K562 (cell line): ENCODE measurements at regions not wholly inside any gene's neighbourhood (a gene's known extent, or its start where the extent isn't known, plus 50 kb on each side); places are given as distances from the start of the nearest gene placed in this dataset.

Experiments
- ATAC-seq: fragments of 200-7000 bp; cut with Tn5 transposase; 3 replicates; pipeline ENCODE4 v1.9.1; 2020; ENCODE audit warnings: moderate library complexity
- BruUV-seq: library from RNA; stranded (reverse); fragments of 400-500 nt; replicated peaks from 2 replicates; lab custom pipeline; 2021; lab: Mats Ljungman, UMichigan
- CTCF ChIA-PET: fragments of 300-600 bp; formaldehyde crosslinking; extraction: SDS; loops from one replicate; lab custom pipeline; 2021; ENCODE audit warnings: low intra/inter-chr PET ratio; lab: Yijun Ruan, JAX
- POLR2A ChIA-PET: fragments of 300-600, 350-650 bp; sonication (Branson Sonifier 250); formaldehyde crosslinking; extraction: SDS; loops from one replicate; lab custom pipeline; 2021; ENCODE audit warnings: antibody characterized with exemption, inconsistent platforms; lab: Yijun Ruan, JAX
- DNase-seq, 4 experiments: peaks; one replicate each; pipeline versions ENCODE4 v3.0.0 to v3.0.0-alpha.2; 2011 to 2018; ENCODE audit warnings: low spot score in 3 of 4, mixed read lengths in 3 of 4; ENCODE audit errors: extremely low read depth in 1 of 4
- FAIRE-seq: peaks from 2 replicates; lab custom pipeline; 2011; peaks lifted over from hg19 to GRCh38; lab: Jason Lieb, UNC
- H2AFZ ChIP-seq: 2 replicates; pipeline ENCODE4 v1.6.0; 2011; ENCODE audit warnings: low read depth, low read length, control low read depth, inconsistent platforms
- H3K27ac ChIP-seq: fragments of 200-600 bp; 3 replicates; pipeline ENCODE4 v1.8.0; 2011; ENCODE audit warnings: low read depth, mild to moderate bottlenecking, control low read depth, inconsistent platforms, low read length, moderate library complexity, mixed read lengths; ENCODE audit errors: extremely low read depth
- H3K27me3 ChIP-seq, 2 experiments: fragments of 300-600 bp in 1 of 2; 2 replicates in 1 of 2; 3 replicates in 1 of 2; pipeline versions ENCODE4 v1.6.0 to v1.8.0; 2011; ENCODE audit warnings: inconsistent platforms in 2 of 2, low read length in 2 of 2, mild to moderate bottlenecking in 1 of 2, mixed read lengths in 1 of 2, moderate library complexity in 1 of 2; ENCODE audit not compliant: control insufficient read depth in 2 of 2, insufficient read depth in 2 of 2
- H3K36me3 ChIP-seq: fragments of 300-600 bp; 3 replicates; pipeline ENCODE4 v1.8.0; 2011; ENCODE audit warnings: mild to moderate bottlenecking, low read length, inconsistent platforms; ENCODE audit not compliant: control insufficient read depth, insufficient read depth
- H3K4me1 ChIP-seq, 2 experiments: fragments of 200-600 bp in 1 of 2; replicated peaks in 1 of 2; 2 replicates in 1 of 2; 3 replicates in 1 of 2; pipeline versions ENCODE4 v1.5.1 to v1.8.0; 2011; ENCODE audit warnings: inconsistent platforms in 2 of 2, low read length in 2 of 2, mild to moderate bottlenecking in 1 of 2, mixed read lengths in 1 of 2, moderate library complexity in 1 of 2; ENCODE audit not compliant: control insufficient read depth in 2 of 2, insufficient read depth in 2 of 2
- H3K4me2 ChIP-seq: 2 replicates; pipeline ENCODE4 v1.6.1; 2011; ENCODE audit warnings: low read length, control low read depth, inconsistent platforms, mixed read lengths; ENCODE audit not compliant: insufficient read depth
- H3K4me3 ChIP-seq: fragments of 200-600 bp; sonication (generic), shearing (Covaris generic); 2 replicates; pipeline ENCODE4 v1.5.1; 2016; ENCODE audit warnings: control low read depth, inconsistent platforms
- H3K79me2 ChIP-seq: fragments of 200-600 bp; 3 replicates; pipeline ENCODE4 v1.8.0; 2011; ENCODE audit warnings: low read length, inconsistent platforms; ENCODE audit not compliant: control insufficient read depth, insufficient read depth
- H3K9ac ChIP-seq, 2 experiments: 2 replicates each; pipeline versions ENCODE4 v1.6.0 to v1.6.1; 2011; ENCODE audit warnings: low read depth in 2 of 2, low read length in 2 of 2, control low read depth in 1 of 2, inconsistent platforms in 1 of 2, mild to moderate bottlenecking in 1 of 2, mixed read lengths in 1 of 2; ENCODE audit not compliant: insufficient read depth in 1 of 2
- H3K9me1 ChIP-seq: one replicate; pipeline ENCODE4 v1.6.0; 2011; ENCODE audit warnings: inconsistent platforms, mild to moderate bottlenecking, low read length, moderate library complexity; ENCODE audit not compliant: control insufficient read depth, insufficient read depth
- H3K9me3 ChIP-seq: replicated peaks from 2 replicates; pipeline ENCODE4 v1.5.1; 2011; ENCODE audit warnings: low read depth, low read length, inconsistent platforms; ENCODE audit not compliant: control insufficient read depth, insufficient read depth
- H4K20me1 ChIP-seq: replicated peaks from 2 replicates; pipeline ENCODE4 v1.6.1; 2011; ENCODE audit warnings: low read length, inconsistent platforms, mixed read lengths; ENCODE audit not compliant: control insufficient read depth, insufficient read depth
- BCOR ChIP-seq: fragments of 450-650 bp; IDR thresholded peaks from 2 replicates; pipeline ENCODE4 v1.6.1; 2016
- CHD1 ChIP-seq: fragments of 200-600 bp; sonication (generic); IDR thresholded peaks from one replicate; pipeline ENCODE4 v1.6.1; 2012; ENCODE audit warnings: mild to moderate bottlenecking, moderate library complexity, low read length, inconsistent platforms
- NCOA2 ChIP-seq, 2 experiments: fragments of 450-650 bp; IDR thresholded peaks; 2 replicates each; pipeline ENCODE4 v1.6.1; 2018; ENCODE audit warnings: mild to moderate bottlenecking in 2 of 2, moderate library complexity in 1 of 2; ENCODE audit not compliant: partially characterized antibody in 2 of 2
- RBM17 ChIP-seq: fragments of 200-400 bp; formaldehyde crosslinking; IDR thresholded peaks from 2 replicates; pipeline ENCODE4 v1.6.1; 2017; ENCODE audit warnings: low read depth, mild to moderate bottlenecking, low read length, borderline replicate concordance
- RNF2 ChIP-seq: sonication (generic); IDR thresholded peaks from 2 replicates; pipeline ENCODE4 v1.6.1; 2016
- SIN3B ChIP-seq: fragments of 450-650 bp; IDR thresholded peaks from 2 replicates; pipeline ENCODE4 v1.6.1; 2017; ENCODE audit warnings: low read depth, mild to moderate bottlenecking, moderate library complexity
- SRSF3 ChIP-seq: fragments of 200-400 bp; formaldehyde crosslinking; IDR thresholded peaks from 2 replicates; pipeline ENCODE4 v1.6.1; 2016; ENCODE audit warnings: mild to moderate bottlenecking, low read length, moderate library complexity; ENCODE audit not compliant: insufficient read depth
- TEAD4 ChIP-seq, 2 experiments: sonication (generic) in 1 of 2; formaldehyde crosslinking in 1 of 2; IDR thresholded peaks; 2 replicates each; pipeline versions ENCODE4 v1.6.1 to v1.8.0; 2012 to 2022; ENCODE audit warnings: borderline replicate concordance in 1 of 2, inconsistent platforms in 1 of 2, low read length in 1 of 2, mild to moderate bottlenecking in 1 of 2, missing genetic modification reagents in 1 of 2
- ZBTB9 ChIP-seq: fragments of 450-650 bp; formaldehyde crosslinking; IDR thresholded peaks from 2 replicates; pipeline ENCODE4 v1.4.0; 2020; ENCODE audit warnings: mild to moderate bottlenecking, moderate library complexity
- ZNF175 ChIP-seq: fragments of 200-800 bp; sonication (Bioruptor generic); IDR thresholded peaks from 2 replicates; pipeline ENCODE4 v1.6.1; 2016; ENCODE audit warnings: low read depth, mild to moderate bottlenecking, missing genetic modification characterization, missing compliant biosample characterization
- in situ Hi-C: fragments of 300-500 bp; cut with MboI; formaldehyde crosslinking; loops from 4 replicates; pipeline ENCODE4 v1.15.0; 2018; ENCODE audit warnings: inconsistent platforms, mixed read lengths
- intact Hi-C: fragments of 100-400 bp; cut with micrococcal nuclease; formaldehyde crosslinking; loops from 2 replicates; pipeline ENCODE4 v1.14.2; 2022
- TF ChIP-seq, protein P1 (sequence below): sonication (generic); formaldehyde crosslinking; IDR thresholded peaks from 2 replicates; pipeline ENCODE4 v1.8.0; 2022; ENCODE audit warnings: mild to moderate bottlenecking, missing genetic modification reagents
- TF ChIP-seq, protein P2 (sequence below), 2 experiments: fragments of 450-650 bp in 1 of 2; IDR thresholded peaks; 2 replicates each; pipeline ENCODE4 v1.6.1; 2011 to 2017; ENCODE audit warnings: low read depth in 2 of 2, antibody characterized with exemption in 1 of 2, borderline replicate concordance in 1 of 2, low read length in 1 of 2, mild to moderate bottlenecking in 1 of 2, mixed read lengths in 1 of 2; ENCODE audit not compliant: control insufficient read depth in 1 of 2

DNA sequence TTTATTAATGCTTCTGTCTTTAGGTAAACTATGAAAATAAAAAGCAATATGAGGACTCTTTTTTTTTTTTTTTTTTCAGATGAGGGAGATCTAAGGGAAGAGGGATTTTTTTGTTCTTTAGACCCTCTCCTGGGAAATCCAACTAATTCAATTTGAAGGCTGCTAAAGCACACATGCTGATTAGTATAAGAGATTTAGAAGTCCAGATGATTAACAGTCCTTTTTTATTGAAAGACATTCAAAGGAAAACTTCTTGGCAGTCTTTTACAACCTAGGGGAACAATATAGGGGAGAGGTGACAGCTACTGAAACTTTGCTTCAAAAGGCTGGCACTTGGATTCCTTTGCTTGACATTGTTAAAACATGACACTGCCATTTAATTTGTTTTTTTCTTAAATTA lies 602.5 kb downstream of the RAPGEF2 start:
- POLR2A ChIA-PET: no interaction called here
- ATAC-seq: no peak
- CTCF ChIA-PET: no interaction called here
- H3K9ac ChIP-seq: no peak overlapping the region
- no peaks in the 10 kb centered on the region for H4K20me1 ChIP-seq
- no peaks in the 10 kb centered on the region for H3K9me1 ChIP-seq
- H3K27me3 ChIP-seq: no peaks in the 10 kb centered on the region
- H2AFZ ChIP-seq: no peak overlapping the region
- no peak overlapping the region for H3K4me2 ChIP-seq
- no peak for DNase-seq
- H3K4me1 ChIP-seq: no peaks in the 10 kb centered on the region
- no peak overlapping the region for H3K27ac ChIP-seq
- FAIRE-seq: no peak
- in situ Hi-C loops (no loop called here), intact Hi-C loops (no loop called here)
- no peaks in the 10 kb centered on the region for H3K79me2 ChIP-seq
- H3K9me3 ChIP-seq: no peaks in the 10 kb centered on the region
- no peaks in the 10 kb centered on the region for H3K36me3 ChIP-seq
- no TSS peak for BruUV-seq
- no peak overlapping the region for H3K4me3 ChIP-seq
- TF ChIP-seq RNF2: no peak
- TF ChIP-seq CHD1: no peak
- TF ChIP-seq, protein P1, sequence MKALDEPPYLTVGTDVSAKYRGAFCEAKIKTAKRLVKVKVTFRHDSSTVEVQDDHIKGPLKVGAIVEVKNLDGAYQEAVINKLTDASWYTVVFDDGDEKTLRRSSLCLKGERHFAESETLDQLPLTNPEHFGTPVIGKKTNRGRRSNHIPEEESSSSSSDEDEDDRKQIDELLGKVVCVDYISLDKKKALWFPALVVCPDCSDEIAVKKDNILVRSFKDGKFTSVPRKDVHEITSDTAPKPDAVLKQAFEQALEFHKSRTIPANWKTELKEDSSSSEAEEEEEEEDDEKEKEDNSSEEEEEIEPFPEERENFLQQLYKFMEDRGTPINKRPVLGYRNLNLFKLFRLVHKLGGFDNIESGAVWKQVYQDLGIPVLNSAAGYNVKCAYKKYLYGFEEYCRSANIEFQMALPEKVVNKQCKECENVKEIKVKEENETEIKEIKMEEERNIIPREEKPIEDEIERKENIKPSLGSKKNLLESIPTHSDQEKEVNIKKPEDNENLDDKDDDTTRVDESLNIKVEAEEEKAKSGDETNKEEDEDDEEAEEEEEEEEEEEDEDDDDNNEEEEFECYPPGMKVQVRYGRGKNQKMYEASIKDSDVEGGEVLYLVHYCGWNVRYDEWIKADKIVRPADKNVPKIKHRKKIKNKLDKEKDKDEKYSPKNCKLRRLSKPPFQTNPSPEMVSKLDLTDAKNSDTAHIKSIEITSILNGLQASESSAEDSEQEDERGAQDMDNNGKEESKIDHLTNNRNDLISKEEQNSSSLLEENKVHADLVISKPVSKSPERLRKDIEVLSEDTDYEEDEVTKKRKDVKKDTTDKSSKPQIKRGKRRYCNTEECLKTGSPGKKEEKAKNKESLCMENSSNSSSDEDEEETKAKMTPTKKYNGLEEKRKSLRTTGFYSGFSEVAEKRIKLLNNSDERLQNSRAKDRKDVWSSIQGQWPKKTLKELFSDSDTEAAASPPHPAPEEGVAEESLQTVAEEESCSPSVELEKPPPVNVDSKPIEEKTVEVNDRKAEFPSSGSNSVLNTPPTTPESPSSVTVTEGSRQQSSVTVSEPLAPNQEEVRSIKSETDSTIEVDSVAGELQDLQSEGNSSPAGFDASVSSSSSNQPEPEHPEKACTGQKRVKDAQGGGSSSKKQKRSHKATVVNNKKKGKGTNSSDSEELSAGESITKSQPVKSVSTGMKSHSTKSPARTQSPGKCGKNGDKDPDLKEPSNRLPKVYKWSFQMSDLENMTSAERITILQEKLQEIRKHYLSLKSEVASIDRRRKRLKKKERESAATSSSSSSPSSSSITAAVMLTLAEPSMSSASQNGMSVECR (CRISPR knock-in tag): no peak
- no peak for TF ChIP-seq ZBTB9 (CRISPR knock-in tag)
- TF ChIP-seq, protein P2, sequence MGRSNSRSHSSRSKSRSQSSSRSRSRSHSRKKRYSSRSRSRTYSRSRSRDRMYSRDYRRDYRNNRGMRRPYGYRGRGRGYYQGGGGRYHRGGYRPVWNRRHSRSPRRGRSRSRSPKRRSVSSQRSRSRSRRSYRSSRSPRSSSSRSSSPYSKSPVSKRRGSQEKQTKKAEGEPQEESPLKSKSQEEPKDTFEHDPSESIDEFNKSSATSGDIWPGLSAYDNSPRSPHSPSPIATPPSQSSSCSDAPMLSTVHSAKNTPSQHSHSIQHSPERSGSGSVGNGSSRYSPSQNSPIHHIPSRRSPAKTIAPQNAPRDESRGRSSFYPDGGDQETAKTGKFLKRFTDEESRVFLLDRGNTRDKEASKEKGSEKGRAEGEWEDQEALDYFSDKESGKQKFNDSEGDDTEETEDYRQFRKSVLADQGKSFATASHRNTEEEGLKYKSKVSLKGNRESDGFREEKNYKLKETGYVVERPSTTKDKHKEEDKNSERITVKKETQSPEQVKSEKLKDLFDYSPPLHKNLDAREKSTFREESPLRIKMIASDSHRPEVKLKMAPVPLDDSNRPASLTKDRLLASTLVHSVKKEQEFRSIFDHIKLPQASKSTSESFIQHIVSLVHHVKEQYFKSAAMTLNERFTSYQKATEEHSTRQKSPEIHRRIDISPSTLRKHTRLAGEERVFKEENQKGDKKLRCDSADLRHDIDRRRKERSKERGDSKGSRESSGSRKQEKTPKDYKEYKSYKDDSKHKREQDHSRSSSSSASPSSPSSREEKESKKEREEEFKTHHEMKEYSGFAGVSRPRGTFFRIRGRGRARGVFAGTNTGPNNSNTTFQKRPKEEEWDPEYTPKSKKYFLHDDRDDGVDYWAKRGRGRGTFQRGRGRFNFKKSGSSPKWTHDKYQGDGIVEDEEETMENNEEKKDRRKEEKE (IDR thresholded peaks at IDR 0.05; ENCODE audit: borderline replicate concordance in 1 of 2, control insufficient read depth in 1 of 2, low read depth in 2 of 2, low read length in 1 of 2): no peak
- no peak for TF ChIP-seq TEAD4 (IDR thresholded peaks at IDR 0.05; ENCODE audit: low read length)
- TF ChIP-seq TEAD4 (CRISPR knock-in tag; IDR thresholded peaks at IDR 0.05; ENCODE audit: borderline replicate concordance): no peak
- no peak for TF ChIP-seq BCOR
- TF ChIP-seq NCOA2 (IDR thresholded peaks at IDR 0.05; ENCODE audit: partially characterized antibody in 2 of 2): no peak
- no peak for TF ChIP-seq SIN3B
- no peak for TF ChIP-seq SRSF3
- no peak for TF ChIP-seq ZNF175 (CRISPR knock-in tag)
- no peak for TF ChIP-seq RBM17
- TF ChIP-seq, all 486 proteins: peak for 0
